ENCODE measurements at regions not wholly inside any gene's neighbourhood (a gene's known extent, or its start where the extent isn't known, plus 50 kb on each side); places are given as distances from the start of the nearest gene placed in this dataset.
A peak's percentile ranks its signal among the peaks of the same experiment; 100 is the strongest.

GRCh38 chr10:3631701-3632330 lies 153.2 kb downstream of the KLF6 start:
- no peak for DNase-seq (ENCODE audit: low read depth in 2 of 3, low spot score in 2 of 3)

GRCh38 chr10:3631291-3631690 lies 153.7 kb downstream of the KLF6 start:
- DNase-seq (ENCODE audit: low read depth in 2 of 3, low spot score in 2 of 3), result no peak

- DNase-seq (ENCODE audit: low read depth in 2 of 3, low spot score in 2 of 3), result no peak
Observed at GRCh38 chr10:3625959-3626751, 158.9 kb downstream of the KLF6 start.

- DNase-seq (ENCODE audit: low read depth in 2 of 3, low spot score in 2 of 3), result no peak
Observed at GRCh38 chr10:3624367-3624766, 160.6 kb downstream of the KLF6 start.

GRCh38 chr10:3623746-3624145 lies 161.3 kb downstream of the KLF6 start:
- DNase-seq (ENCODE audit: low read depth in 2 of 3, low spot score in 2 of 3), result no peak

- peak in 1 of 3 experiments; percentile 6 for DNase-seq (ENCODE audit: low read depth in 2 of 3, low spot score in 2 of 3)
Observed at GRCh38 chr10:3622845-3623621, 162.0 kb downstream of the KLF6 start.

- no peak for DNase-seq (ENCODE audit: low read depth in 2 of 3, low spot score in 2 of 3)
Observed at GRCh38 chr10:3622427-3622826, 162.6 kb downstream of the KLF6 start.

- DNase-seq (ENCODE audit: low read depth in 2 of 3, low spot score in 2 of 3), result no peak
Observed at GRCh38 chr10:3620818-3621217, 164.2 kb downstream of the KLF6 start.

- DNase-seq (ENCODE audit: low read depth in 2 of 3, low spot score in 2 of 3), result no peak
Observed at GRCh38 chr10:3619241-3619640, 165.8 kb downstream of the KLF6 start.

GRCh38 chr10:3616880-3617279 lies 168.1 kb downstream of the KLF6 start:
- DNase-seq (ENCODE audit: low read depth in 2 of 3, low spot score in 2 of 3), result no peak

GRCh38 chr10:3613318-3613717 lies 171.7 kb downstream of the KLF6 start:
- DNase-seq (ENCODE audit: low read depth in 2 of 3, low spot score in 2 of 3), result no peak

- no peak for DNase-seq (ENCODE audit: low read depth in 2 of 3, low spot score in 2 of 3)
Observed at GRCh38 chr10:3612183-3613001, 172.6 kb downstream of the KLF6 start.

GRCh38 chr10:3606309-3606708 lies 178.7 kb downstream of the KLF6 start:
- no peak for DNase-seq (ENCODE audit: low read depth in 2 of 3, low spot score in 2 of 3)

GRCh38 chr10:3605882-3606281 lies 179.1 kb downstream of the KLF6 start:
- DNase-seq (ENCODE audit: low read depth in 2 of 3, low spot score in 2 of 3), result no peak

- no peak for DNase-seq (ENCODE audit: low read depth in 2 of 3, low spot score in 2 of 3)
Observed at GRCh38 chr10:3595736-3596135, 189.3 kb downstream of the KLF6 start.

- DNase-seq (ENCODE audit: low read depth in 2 of 3, low spot score in 2 of 3), result no peak
Observed at GRCh38 chr10:3593611-3594010, 191.4 kb downstream of the KLF6 start.

- no peak for DNase-seq (ENCODE audit: low read depth in 2 of 3, low spot score in 2 of 3)
Observed at GRCh38 chr10:3592424-3592823, 192.6 kb downstream of the KLF6 start.

GRCh38 chr10:3588816-3589215 lies 196.2 kb downstream of the KLF6 start:
- DNase-seq (ENCODE audit: low read depth in 2 of 3, low spot score in 2 of 3), result no peak

GRCh38 chr10:3588346-3588745 lies 196.7 kb downstream of the KLF6 start:
- no peak for DNase-seq (ENCODE audit: low read depth in 2 of 3, low spot score in 2 of 3)

- no peak for DNase-seq (ENCODE audit: low read depth in 2 of 3, low spot score in 2 of 3)
Observed at GRCh38 chr10:3584926-3585784, 199.9 kb downstream of the KLF6 start.

Measured in activated CD8-positive, alpha-beta memory T cell treated with anti-CD3 and anti-CD28 coated beads for 48 hours (primary cell).